T47D (cell line): ENCODE measurements at regions not wholly inside any gene's neighbourhood (a gene's known extent, or its start where the extent isn't known, plus 50 kb on each side); places are given as distances from the start of the nearest gene placed in this dataset.

ENCODE experiments used
- DNase-seq, 2 experiments: peaks; one replicate each; pipeline versions ENCODE4 v3.0.0 to v3.0.0-alpha.2; 2011 to 2012; ENCODE audit warnings: low read depth in 1 of 2, low spot score in 1 of 2
- JUND ChIP-seq: IDR thresholded peaks from 2 replicates; pipeline ENCODE4 v1.6.1; 2012; ENCODE audit warnings: low read depth
- in situ Hi-C: cut with HindIII; loops from 2 replicates; pipeline ENCODE4 v1.10.0; 2016; ENCODE audit warnings: low sequenced_read_pairs, low pct_unique_long_range_greater_than_20kb

DNA sequence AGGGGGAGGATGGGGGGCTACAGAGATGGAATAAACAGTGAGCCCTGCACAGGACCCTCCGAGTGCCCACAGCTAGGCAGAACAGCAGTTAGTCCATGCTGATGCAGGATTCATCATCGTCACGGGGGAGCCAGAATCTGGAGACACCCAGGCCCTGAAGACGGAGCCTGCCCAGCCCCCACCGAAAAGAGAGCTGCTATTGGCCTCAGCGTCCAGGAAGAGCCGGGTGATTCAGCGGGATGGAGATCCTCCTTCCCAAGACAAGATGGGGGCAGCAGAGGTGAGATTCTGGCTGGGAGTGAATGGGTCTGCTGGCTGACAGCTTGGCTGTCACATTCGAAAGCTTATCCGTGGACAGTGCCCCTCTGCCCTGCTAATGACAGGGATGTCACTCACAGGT is 133.6 kb upstream of the CRHR1 start:
- no peak for DNase-seq
- in situ Hi-C loops = no loop called here
- no peak for TF ChIP-seq JUND

DNA sequence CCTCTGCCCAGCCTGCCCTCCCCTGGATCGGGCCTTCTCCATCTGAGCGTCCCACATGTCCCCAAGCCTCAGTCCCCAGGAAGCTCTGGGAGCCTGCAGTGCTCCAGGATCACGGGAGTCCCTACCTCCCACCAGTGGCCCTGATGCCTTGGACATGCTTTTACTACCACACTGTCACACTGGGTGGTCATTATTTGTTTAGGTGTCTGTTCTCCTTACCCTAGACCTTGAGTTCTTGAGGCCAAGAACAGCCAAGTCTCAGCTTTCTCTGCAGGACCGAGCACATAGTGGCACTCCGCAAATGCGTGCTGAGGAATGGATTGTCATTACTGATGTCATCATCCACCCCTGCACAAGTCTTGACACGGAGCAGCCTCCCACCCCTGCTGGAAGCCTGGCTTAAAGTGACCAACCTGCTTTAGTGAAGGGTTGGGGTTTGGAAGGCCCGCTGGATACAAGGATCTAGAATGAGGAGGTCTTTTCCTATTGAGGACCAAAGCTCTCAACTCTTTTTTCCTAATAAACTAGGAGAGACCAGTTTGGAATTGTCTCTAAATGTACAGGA is 132.9 kb upstream of the CRHR1 start:
- in situ Hi-C loops = no loop called here
- DNase-seq = no peak
- TF ChIP-seq JUND = no peak

DNA sequence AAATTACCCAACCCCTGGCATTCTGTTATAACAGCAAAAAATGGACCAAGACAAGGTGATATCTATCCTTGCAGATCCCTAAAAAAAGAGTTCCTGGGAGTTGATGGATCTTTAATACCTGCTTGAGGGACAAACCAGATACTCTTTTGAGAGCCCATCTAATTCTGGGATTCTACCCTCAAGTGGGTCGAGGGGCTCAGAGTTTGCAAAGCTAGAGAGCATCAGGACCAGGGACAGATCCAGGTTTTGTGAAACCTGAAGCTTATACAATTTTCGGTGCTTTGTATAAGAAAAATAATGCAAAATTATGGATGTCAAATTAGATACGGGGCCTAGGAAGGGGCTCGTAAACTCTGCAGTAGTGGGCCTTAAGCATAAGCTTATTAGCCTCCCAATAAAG is 130.5 kb upstream of the CRHR1 start:
- in situ Hi-C loops = no loop called here

DNA sequence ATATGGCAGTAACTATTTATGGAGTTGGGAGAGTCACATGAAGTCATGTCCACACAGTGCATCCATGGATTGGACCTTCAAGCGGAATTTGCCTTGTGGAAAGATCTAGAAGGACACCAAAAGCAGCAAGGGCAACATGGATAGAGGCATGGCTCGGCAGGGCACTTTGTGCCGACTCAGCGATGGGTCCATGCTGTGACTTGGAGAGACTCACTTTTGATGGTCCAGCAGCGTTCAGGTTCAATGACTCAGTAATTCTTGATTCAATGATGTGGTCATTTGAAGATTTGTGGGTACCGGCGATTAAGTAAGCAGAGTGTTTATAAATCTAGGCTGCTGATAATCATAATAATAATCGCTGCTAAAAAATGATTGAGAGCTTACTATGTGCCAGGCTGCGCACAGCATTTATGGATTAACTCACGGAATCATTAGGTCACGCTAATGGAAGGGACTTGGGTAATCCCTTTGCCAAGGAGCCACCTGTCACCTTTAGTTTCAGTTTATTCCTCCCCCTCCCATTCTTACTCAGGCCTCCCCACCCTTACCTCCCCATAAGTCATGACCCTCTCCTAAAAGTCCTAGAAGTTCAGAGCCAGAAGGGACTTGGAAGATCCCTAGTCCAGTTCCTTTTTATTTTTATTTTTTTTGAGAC is 127.5 kb upstream of the CRHR1 start:
- DNase-seq = no peak
- in situ Hi-C loops = no loop called here
- TF ChIP-seq JUND = no peak

More for the DNA sequence above, 130.5 kb upstream of the CRHR1 start:
- no peak for TF ChIP-seq JUND
- no peak for DNase-seq

DNA sequence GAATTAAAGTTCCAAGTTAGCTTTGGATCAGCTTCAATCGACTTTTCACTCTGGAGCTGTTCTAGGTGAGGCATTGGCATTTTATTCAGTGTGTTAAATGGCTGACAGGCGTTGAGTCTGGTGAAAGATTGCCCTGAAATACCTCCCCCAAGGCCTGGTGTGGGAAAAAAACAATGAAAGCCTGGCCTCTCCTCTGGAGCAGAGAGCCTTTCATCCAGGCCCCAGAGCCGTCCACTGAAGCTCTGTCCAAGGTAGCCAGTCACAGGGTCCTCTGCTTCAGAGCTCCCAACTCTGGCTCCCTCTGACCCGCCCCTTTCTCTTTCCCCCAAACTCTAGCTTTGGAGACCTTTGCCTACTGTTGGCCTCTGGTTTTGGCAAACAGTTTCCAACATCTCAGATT is 123.6 kb upstream of the CRHR1 start:
- in situ Hi-C loops = no loop called here
- TF ChIP-seq JUND = no peak
- peak in 1 of 2 experiments; percentile 39 for DNase-seq

DNA sequence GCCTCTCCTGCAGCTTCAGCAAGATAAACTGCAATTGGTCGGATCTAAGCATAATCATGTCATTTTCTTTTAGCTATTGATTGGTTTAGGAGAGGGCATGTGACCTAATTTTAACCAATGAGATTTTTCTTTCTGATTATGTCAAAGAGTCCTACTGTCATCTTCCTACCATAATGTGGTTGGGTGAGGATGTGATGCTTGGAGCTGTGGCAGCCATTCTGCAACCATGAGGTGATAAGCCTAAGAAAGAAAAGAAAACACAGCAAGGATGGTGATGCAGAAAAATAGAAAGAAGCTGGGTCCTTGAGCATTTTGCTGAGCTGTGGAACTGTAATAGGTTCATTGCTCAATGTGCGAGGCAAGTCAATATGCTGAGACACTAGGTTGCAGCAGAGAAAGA is 121.7 kb upstream of the CRHR1 start:
- in situ Hi-C loops = no loop called here
- TF ChIP-seq JUND = no peak
- DNase-seq = no peak

DNA sequence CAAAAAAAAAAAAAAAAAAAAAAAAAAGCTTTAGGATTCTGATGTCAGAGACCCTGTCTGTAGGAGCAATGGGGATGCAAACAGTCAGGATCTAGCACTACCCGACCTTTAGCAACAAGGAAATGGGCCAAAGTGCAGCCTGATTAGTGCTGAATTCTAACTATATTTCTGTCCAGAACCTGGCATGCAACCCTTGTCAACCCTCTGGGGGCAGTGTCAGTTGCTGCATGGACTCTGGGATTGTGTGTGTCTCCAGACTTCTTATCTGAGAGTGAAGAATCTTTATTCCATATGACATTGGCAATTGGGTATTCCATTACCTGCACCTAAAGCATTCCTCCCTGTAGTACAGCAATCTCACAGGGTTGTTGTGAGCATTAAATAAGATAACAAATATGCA is 120.3 kb upstream of the CRHR1 start:
- no peak for DNase-seq
- in situ Hi-C loops = no loop called here
- no peak for TF ChIP-seq JUND

DNA sequence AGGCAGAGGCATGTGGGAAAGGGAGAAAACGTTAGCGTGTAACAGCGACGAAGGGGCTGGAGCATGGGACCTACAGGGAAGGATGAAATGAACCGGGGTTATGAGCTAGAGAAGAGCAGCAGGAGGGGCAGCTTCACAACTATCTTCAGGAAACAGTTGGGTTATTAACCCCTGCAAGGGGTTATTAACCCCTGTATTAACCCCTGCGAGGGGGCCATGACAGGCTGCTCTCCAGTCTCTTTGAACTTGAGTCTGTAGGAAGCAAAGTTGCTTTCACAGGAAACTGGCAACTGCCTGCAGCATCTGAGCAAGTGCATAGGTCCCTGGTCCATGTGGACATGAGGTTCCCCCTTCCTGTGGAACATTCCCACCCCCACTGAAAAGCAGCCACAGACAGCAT is 119.2 kb upstream of the CRHR1 start:
- no peak for TF ChIP-seq JUND
- DNase-seq = no peak
- in situ Hi-C loops = no loop called here

DNA sequence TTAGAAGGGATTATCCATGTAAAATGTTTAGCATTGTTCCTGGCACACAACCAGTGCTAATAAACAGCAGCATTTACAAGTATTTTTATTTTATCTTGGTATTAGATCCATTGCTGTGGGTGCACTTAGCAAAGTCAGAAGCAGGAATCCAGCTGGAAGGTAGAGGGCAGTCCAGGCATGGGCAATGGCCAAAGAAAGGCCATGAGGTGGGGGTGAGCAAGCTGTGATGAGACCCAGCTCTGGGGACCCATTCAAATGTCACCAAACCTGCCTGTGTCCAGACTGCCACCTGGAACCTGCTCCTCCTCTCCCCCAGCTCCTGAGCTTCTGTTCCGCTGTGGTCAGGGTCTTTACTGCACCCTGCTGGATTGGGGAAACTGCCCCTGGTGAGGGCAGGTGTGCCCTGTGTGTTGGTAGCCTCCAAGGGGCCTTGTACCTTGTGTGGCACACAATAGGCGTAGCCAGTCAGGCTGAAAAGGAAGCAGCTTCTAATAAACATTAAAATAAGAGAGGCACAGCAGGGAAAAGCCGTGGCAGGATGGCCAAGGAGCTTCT is 118.0 kb upstream of the CRHR1 start:
- in situ Hi-C loops = no loop called here
- TF ChIP-seq JUND = no peak
- no peak for DNase-seq

DNA sequence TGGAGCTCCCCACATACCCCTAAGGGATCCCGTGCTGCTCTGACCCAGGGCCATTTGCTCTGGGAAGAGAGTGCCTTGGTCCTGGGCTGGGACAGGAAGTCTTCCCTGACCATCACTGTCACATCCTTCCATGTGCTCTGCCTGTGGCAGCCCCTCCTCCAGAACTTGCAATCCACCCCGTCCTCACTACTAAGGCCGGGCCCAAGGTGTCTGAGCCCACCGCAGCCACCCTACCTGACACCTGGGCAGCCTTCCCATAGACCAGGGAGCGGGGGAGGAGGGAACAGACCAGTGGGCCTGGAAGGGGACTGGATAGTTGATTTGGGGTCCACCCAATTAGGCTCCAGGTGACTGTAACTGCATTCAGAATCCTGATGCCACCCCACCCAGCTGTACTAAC is 117.5 kb upstream of the CRHR1 start:
- no peak for DNase-seq
- no peak for TF ChIP-seq JUND
- in situ Hi-C loops = no loop called here

DNA sequence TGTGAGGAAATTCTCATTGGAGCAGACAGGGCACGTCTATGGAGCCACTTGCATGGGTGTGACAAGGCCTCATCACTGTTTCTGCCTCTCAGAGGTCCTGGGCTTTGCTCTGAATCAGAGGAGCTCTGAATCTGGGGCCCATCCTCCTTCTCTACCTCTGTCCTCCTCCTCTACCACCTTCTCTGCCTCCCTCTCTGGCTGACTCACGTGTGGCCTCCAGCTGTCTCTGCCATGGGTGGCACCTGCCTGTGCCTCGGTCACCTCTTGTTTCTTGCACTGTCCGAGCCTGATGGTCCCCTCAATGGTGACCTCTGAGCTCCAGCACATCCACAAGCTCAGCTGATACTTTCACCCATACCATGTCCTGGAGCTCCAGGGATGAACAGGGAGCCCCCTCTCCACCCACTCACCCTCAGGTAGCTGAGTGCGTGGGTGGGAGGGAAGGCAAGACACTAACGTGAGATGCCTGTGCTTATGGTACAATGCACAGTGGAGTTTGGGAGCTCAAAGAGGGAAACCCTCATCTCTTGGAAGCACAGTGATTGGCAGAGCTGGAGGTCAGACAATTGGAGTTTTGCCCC is 116.4 kb upstream of the CRHR1 start:
- DNase-seq = no peak
- no peak for TF ChIP-seq JUND
- in situ Hi-C loops = no loop called here

DNA sequence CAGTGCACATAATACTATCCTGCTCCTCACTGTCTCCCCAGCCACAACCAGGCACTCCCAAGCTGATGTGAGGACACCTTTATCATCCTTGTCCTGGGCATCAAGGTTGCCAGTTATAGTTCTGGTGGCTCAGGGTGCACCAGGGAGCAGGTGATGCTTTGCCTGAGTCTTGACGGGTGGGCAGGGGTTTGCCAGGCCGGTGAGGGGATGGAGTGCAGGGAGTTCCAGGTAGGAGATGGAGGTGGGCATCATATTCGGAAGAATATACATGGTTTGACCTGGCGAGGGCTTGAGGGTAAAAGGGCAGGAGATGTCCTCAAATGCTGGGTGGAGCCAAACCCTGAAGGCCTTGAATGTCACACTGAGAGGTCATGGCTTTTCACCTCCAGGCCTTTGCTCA is 115.8 kb upstream of the CRHR1 start:
- in situ Hi-C loops = no loop called here
- TF ChIP-seq JUND = no peak
- no peak for DNase-seq

DNA sequence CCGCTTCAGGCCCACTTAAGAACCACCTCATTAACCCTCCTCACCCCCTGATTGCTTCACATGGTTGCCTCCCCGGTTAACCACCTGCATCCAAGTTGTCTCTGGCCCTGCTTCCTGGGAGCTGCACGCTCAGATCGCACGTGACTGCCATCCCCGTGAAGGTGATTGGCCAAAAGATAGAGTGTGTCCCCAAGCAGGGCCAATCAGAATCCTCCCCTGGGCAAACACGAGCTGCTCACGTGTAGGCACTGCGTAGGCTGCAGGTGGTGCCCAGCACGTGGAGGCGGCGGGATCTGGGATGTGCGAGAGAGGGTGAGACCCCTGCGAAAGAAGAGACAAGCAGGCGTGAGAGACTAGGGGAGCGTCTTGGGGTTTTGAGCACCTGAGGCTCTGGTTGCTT is 111.8 kb upstream of the CRHR1 start:
- TF ChIP-seq JUND = no peak
- in situ Hi-C loops = no loop called here

More for the DNA sequence above, 111.8 kb upstream of the CRHR1 start:
- no peak for DNase-seq
